ENCODE measurements at regions not wholly inside any gene's neighbourhood (a gene's known extent, or its start where the extent isn't known, plus 50 kb on each side); places are given as distances from the start of the nearest gene placed in this dataset.

DNA sequence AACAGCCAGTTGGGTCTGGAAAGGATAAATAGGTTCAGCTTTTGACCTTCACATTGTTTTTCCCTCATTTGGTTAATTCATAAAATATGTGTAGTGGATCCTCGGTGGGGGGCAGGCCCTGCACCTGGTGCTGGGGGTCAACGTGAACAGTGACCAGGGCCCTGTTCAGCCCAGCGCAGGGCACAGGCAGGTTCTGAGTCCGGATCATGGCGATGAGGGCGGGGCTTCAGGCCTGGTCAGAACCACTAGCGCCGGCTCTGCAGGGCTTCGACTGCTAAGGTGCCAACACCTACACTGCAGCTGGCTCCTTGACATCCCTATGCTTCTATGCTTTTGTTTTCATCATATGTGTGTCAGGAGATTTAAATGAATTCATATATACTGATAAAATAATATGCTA lies 177.7 kb downstream of the CXCL12 start:
- Mint-ChIP-seq H3K36me3 (no peaks in the 10 kb centered on the region), H3K4me3 (no peak overlapping the region), H3K4me1 (ENCODE audit: low read depth) (no peaks in the 10 kb centered on the region), H3K27ac (no peak overlapping the region), H3K9me3 (no peaks in the 10 kb centered on the region), H3K27me3 (peaks cover 9% of the 10 kb centered on the region)
- POLR2A ChIA-PET, result no interaction called here
- intact Hi-C loops (cut with micrococcal nuclease), result no loop called here
- CTCF ChIA-PET, result no interaction called here
- DNase-seq, result no peak

DNA sequence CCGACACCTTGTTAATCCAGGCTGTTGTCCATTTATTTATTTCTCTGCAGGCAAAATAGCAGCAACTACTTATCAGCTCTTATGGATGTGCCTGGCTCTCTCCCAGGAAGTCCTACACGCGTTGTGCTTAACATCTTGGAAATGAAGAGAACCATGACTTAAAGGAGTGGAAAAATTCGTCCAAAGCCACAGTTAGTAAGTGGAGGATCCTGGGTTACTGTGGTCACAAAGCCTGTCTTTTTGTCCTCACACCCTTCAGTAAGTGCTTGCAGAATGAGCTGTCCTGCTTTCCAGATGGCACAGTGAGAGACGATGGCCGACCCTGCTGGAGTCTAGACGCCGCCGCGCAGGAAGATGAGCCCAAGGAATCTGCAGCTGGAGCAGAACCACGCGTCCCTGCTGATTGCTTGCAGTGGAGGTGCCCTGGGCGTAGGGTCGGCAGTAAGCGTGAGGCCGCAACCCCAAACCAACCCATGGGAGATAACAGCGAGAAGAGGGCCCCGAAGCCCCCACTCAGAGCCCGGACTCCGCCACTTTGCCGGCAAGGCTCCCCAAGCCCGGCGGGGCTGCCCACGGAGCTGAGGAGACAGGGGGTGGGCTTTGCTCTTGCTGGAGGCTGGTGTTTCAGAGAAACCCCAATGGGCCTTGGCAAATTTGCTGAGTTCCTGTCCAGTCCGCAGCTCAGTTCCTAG lies 178.6 kb downstream of the CXCL12 start:
- peaks cover 9% of the 10 kb centered on the region for H3K27me3 Mint-ChIP-seq
- H3K4me3 Mint-ChIP-seq, result no peak overlapping the region
- H3K4me1 Mint-ChIP-seq (ENCODE audit: low read depth), result no peaks in the 10 kb centered on the region
- ChIA-PET POLR2A (no interaction called here), CTCF (no interaction called here)
- H3K9me3 Mint-ChIP-seq, result no peaks in the 10 kb centered on the region
- intact Hi-C loops (cut with micrococcal nuclease), result no loop called here
- DNase-seq, result no peak
- no peak overlapping the region for H3K27ac Mint-ChIP-seq
- no peaks in the 10 kb centered on the region for H3K36me3 Mint-ChIP-seq

DNA sequence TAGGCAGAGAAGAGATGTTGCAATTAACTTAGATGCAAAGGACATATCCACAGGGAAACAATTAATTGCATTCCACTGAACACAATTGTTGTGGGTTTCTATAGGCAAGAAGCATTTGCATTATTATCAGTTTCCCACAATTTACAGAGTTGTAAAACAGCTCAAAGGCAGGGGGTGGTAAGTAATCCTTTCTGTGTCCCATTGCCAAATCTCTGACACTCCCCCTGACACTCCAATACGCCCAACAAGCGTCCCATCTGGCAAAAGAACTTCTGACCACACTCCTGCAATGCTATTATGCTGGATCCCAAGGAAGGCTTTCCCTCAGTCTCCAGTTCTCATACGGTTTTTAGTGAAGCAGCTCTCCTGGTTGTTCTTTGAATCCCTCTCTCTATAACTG lies 179.8 kb downstream of the CXCL12 start:
- ChIA-PET CTCF (interaction anchor here (1.0 kb wide), 1 partner anchor 182 kb away, joined by 3 read pairs; no protein-coding TSS in a partner anchor), POLR2A (no interaction called here)
- Mint-ChIP-seq H3K4me1 (ENCODE audit: low read depth) (no peaks in the 10 kb centered on the region), H3K9me3 (no peaks in the 10 kb centered on the region), H3K27me3 (peaks cover 5% of the 10 kb centered on the region), H3K4me3 (no peak overlapping the region), H3K27ac (no peak overlapping the region), H3K36me3 (no peaks in the 10 kb centered on the region)
- DNase-seq, result no peak
- intact Hi-C loops (cut with micrococcal nuclease), result no loop called here

DNA sequence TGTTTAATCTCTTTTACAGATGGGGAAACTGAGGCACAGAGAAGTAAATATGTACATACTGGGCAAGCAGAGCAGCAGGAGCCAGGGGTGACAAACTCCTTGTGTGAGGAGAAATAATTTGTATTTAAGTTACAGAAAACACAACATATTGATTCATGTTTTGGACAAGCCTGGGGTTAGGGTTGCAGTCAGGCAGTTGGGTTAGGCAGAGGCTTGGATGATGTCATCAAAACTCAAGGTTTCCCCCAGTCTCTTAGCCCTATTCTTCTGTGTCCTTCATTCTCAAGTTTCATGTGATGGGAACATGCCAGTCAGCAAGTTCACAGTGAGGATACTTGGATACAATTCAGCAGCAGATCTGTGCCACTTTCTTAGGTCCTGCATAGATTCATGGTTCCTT lies 181.4 kb downstream of the CXCL12 start:
- no peaks in the 10 kb centered on the region for H3K36me3 Mint-ChIP-seq
- no peak overlapping the region for H3K4me3 Mint-ChIP-seq
- intact Hi-C loops (cut with micrococcal nuclease), result no loop called here
- DNase-seq, result no peak
- CTCF ChIA-PET, result no interaction called here
- no peaks in the 10 kb centered on the region for H3K4me1 Mint-ChIP-seq (ENCODE audit: low read depth)
- H3K9me3 Mint-ChIP-seq, result no peaks in the 10 kb centered on the region
- no peak overlapping the region for H3K27ac Mint-ChIP-seq
- H3K27me3 Mint-ChIP-seq, result peaks cover 3% of the 10 kb centered on the region
- POLR2A ChIA-PET, result no interaction called here

DNA sequence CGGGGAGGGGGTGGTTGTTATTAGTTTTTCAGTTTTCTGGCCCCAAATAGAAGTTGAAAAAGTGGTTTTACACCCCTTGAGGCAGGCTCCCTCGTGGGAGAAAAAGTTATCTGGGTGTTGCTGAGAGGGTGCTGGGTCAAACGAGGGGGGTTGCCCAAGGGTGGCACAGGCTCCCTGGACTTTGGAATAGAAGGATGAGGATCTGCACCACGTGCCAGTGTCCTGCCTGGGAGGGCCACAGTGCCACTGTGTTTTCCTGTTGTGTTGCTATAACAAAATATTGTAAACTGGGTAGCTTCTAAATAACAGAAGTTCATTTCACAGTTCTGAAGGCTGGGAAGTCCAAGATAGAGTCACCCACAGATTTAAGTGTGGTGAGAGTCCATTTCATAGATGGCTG lies 181.9 kb downstream of the CXCL12 start:
- intact Hi-C loops (cut with micrococcal nuclease), result no loop called here
- Mint-ChIP-seq H3K9me3 (no peaks in the 10 kb centered on the region), H3K4me1 (ENCODE audit: low read depth) (no peaks in the 10 kb centered on the region), H3K4me3 (no peak overlapping the region), H3K36me3 (no peaks in the 10 kb centered on the region), H3K27ac (no peak overlapping the region), H3K27me3 (peaks cover 3% of the 10 kb centered on the region)
- DNase-seq, result no peak
- ChIA-PET POLR2A (no interaction called here), CTCF (no interaction called here)

DNA sequence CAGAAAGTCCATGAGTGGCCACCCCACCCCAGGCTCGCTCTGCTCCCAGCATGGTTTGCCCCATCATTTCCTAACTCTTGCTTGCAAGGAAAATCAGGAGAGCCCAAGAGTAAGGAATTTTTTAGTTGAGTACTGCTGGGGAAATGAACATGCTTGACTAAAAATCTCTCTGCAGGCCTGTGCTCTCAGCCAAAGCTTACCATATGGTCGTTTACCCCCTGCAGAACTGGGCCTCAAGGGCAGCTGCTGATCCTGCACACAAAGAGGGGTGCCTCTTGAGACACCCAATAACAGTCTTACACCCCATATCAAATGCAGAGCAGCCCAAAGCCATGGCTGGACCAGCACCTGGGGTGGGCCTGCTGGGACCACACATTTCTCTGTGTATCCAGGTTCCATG lies 183.2 kb downstream of the CXCL12 start:
- ChIA-PET CTCF (no interaction called here), POLR2A (no interaction called here)
- Mint-ChIP-seq H3K27ac (no peak overlapping the region), H3K9me3 (no peaks in the 10 kb centered on the region), H3K27me3 (peaks cover 3% of the 10 kb centered on the region), H3K36me3 (no peaks in the 10 kb centered on the region), H3K4me1 (ENCODE audit: low read depth) (no peaks in the 10 kb centered on the region), H3K4me3 (no peak overlapping the region)
- intact Hi-C loops (cut with micrococcal nuclease), result no loop called here
- no peak for DNase-seq

DNA sequence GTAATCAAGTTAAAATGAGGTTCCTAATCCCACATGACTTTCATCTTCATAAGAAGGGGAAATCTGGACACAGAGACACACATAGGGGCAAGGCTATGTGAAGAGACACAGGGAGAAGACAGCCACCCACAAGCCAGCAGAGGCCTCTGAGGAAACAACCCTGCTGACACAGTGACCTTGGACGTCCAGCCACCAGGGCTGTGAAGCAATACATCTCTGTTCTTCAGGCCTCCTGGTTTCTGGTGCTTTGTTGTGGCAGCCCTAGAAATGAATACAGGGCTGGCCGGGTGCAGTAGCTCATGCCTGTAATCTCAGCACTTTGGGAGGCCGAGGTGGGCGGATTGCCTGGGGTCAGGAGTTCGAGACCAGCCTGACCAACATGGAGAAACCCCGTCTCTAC lies 183.9 kb downstream of the CXCL12 start:
- Mint-ChIP-seq H3K27me3 (peaks cover 3% of the 10 kb centered on the region), H3K4me3 (no peak overlapping the region), H3K36me3 (no peaks in the 10 kb centered on the region), H3K4me1 (ENCODE audit: low read depth) (no peaks in the 10 kb centered on the region), H3K27ac (no peak overlapping the region), H3K9me3 (no peaks in the 10 kb centered on the region)
- POLR2A ChIA-PET, result no interaction called here
- DNase-seq, result no peak
- CTCF ChIA-PET, result no interaction called here
- intact Hi-C loops (cut with micrococcal nuclease), result no loop called here

DNA sequence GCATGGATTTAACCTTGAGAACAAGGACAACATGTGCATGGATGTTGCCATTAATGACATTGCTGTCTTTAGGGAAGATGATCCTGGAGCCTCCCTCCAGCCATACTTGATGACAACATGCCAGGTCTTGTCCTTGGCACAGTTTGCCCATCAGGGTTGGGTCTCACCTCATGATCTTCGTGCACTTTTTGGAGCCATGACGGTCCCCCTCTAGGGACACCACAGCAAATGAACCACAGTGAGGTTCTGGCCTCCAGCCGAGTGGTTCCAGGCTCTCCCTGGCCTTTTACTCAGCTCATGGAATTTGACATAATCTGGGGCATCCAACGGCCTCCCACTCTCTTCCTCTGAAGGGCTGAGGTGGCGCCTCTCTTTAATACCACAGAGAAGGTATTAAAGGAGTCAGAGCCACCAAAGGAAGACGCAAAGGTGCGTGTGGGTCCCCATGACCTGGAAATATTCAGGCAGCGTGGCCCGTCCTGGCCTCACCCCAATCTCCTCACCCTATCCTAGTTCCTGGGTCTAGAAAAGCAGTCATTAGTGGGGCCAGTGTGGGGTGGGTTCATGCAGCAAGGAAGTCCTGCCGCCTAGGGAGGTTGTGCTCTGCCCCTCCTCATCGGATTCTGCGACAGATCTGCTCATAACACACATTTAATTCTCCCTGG lies 184.8 kb downstream of the CXCL12 start:
- no peak for DNase-seq
- H3K27me3 Mint-ChIP-seq, result peaks cover 3% of the 10 kb centered on the region
- no peaks in the 10 kb centered on the region for H3K36me3 Mint-ChIP-seq
- POLR2A ChIA-PET, result no interaction called here
- no peak overlapping the region for H3K4me3 Mint-ChIP-seq
- H3K9me3 Mint-ChIP-seq, result no peaks in the 10 kb centered on the region
- CTCF ChIA-PET, result no interaction called here
- H3K4me1 Mint-ChIP-seq (ENCODE audit: low read depth), result no peaks in the 10 kb centered on the region
- no peak overlapping the region for H3K27ac Mint-ChIP-seq
- intact Hi-C loops (cut with micrococcal nuclease), result no loop called here

DNA sequence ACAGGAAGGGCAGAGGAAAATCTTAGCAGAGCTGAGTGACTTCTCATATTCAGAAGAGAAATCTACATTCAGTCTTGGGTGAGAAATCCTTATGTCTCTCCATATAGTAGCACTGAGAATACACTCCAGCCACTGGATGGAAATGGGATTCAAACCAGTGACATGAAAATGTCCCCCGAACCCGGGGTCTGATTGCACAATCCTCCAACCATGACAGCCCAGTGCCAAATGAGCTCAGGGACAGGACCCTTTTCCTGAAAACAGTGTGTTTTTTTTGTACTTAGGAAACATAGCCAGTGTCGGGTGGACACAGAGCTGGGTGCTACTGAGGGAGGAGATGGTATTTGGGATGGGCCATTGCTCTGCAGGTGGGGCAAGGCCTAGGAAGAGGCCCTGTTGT lies 185.6 kb downstream of the CXCL12 start:
- intact Hi-C loops (cut with micrococcal nuclease), result no loop called here
- CTCF ChIA-PET, result no interaction called here
- DNase-seq, result no peak
- Mint-ChIP-seq H3K36me3 (no peaks in the 10 kb centered on the region), H3K27ac (no peak overlapping the region), H3K4me3 (no peak overlapping the region), H3K4me1 (ENCODE audit: low read depth) (no peaks in the 10 kb centered on the region), H3K27me3 (peaks cover 3% of the 10 kb centered on the region), H3K9me3 (no peaks in the 10 kb centered on the region)
- POLR2A ChIA-PET, result interaction anchor here (0.6 kb wide), 1 partner anchor 160 kb away, joined by 3 read pairs; no protein-coding TSS in a partner anchor

DNA sequence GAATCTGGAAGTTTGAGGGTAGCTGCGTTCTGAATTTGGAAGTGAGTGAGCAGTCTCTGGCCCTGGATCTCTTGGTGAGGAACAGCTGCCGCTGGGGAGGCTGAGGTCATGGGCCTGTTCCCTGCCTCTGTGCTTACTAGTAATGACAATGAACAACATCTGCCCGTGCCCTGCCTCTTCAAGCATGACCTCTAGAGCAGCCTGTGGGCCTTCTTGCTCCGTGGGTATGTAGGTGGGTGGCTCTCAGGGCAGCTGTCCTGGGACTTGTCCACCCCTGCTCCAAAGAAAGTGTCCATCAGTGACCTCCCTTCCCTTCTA lies 186.2 kb downstream of the CXCL12 start:
- Mint-ChIP-seq H3K36me3 (no peaks in the 10 kb centered on the region), H3K27ac (no peak overlapping the region), H3K4me3 (no peak overlapping the region), H3K27me3 (peaks cover 1% of the 10 kb centered on the region), H3K9me3 (no peaks in the 10 kb centered on the region), H3K4me1 (ENCODE audit: low read depth) (no peaks in the 10 kb centered on the region)
- intact Hi-C loops (cut with micrococcal nuclease), result no loop called here
- POLR2A ChIA-PET, result no interaction called here
- DNase-seq, result no peak
- CTCF ChIA-PET, result no interaction called here

DNA sequence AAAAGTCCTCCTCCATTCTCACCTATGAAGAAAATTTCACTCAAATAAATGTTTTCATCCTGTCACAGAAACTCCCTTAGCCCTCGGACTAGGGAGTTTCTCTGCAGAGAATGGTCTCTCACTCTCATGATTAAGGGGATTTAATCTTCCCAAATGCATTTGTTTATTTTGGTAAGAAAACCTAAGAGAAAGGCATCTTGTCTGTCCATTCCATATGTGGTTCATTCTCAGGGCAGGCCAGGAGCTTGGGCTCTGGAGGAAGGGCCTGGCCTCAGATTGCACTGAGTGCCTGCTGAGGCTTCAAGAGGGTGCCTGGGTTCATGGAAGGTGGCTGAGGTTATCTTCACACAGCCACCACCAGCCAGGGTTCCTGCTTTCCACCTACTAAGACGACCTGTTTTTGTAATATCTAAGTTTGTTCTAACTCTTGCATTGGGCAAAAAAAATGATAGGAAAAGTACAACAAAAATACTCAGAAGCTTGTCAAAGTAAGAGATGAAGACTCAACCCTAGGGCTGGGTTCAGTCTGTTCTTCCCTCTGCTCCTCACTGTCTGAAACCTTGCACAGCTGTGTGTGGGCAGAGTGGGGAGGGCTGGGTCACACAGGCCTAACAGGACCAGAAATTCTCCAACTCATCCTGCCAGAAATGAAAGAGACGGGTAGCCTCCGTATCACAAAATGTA lies 186.7 kb downstream of the CXCL12 start:
- intact Hi-C loops (cut with micrococcal nuclease), result no loop called here
- H3K27ac Mint-ChIP-seq, result no peak overlapping the region
- H3K27me3 Mint-ChIP-seq, result no peaks in the 10 kb centered on the region
- H3K9me3 Mint-ChIP-seq, result no peaks in the 10 kb centered on the region
- ChIA-PET CTCF (no interaction called here), POLR2A (no interaction called here)
- H3K36me3 Mint-ChIP-seq, result no peaks in the 10 kb centered on the region
- no peak for DNase-seq
- H3K4me1 Mint-ChIP-seq (ENCODE audit: low read depth), result no peaks in the 10 kb centered on the region
- no peak overlapping the region for H3K4me3 Mint-ChIP-seq

DNA sequence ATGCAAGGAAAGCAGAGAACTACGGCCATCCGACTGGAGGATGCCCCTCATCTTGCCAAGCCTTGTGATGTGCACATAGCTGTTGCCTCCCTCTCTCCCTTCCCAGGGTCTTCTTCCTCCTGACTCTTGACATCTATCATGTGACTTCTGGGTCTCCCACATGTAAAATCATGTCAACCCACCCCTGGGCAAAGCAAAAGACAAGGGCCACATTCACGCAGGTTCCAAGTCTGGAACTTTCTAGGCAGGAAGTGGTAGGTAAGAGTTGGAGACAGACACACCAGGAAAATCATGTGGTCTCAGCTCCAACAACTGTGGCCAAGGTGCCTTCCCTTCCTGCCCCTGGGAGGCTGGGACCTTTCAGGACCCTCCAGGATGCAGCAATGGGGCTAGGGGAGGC lies 187.3 kb downstream of the CXCL12 start:
- no peak for DNase-seq
- Mint-ChIP-seq H3K4me1 (ENCODE audit: low read depth) (no peaks in the 10 kb centered on the region), H3K4me3 (no peak overlapping the region), H3K27me3 (no peaks in the 10 kb centered on the region), H3K9me3 (no peaks in the 10 kb centered on the region), H3K27ac (no peak overlapping the region), H3K36me3 (no peaks in the 10 kb centered on the region)
- ChIA-PET POLR2A (no interaction called here), CTCF (no interaction called here)
- intact Hi-C loops (cut with micrococcal nuclease), result no loop called here

DNA sequence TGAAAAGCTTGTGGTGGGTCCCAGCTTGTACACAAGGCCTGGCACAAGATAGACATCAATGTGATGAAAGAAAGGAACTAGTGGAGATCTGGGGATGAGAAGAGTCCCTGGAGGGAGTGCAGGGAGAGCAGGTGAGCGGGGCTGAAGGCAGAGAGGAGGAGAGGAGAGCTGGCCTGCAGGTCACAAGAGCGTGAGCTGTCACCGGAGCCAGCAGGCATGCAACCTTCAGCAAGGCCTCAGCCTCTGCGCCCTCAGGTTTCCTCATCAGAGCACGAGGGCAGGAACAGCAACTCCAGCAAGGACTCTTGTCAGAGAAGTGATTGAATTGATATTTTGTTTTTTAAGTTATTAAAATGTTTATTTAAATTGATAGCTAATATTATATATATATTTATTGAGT lies 188.6 kb downstream of the CXCL12 start:
- POLR2A ChIA-PET, result no interaction called here
- intact Hi-C loops (cut with micrococcal nuclease), result no loop called here

More for the DNA sequence above, 188.6 kb downstream of the CXCL12 start:
- Mint-ChIP-seq H3K27me3 (no peaks in the 10 kb centered on the region), H3K9me3 (no peaks in the 10 kb centered on the region), H3K4me1 (ENCODE audit: low read depth) (no peaks in the 10 kb centered on the region), H3K36me3 (no peaks in the 10 kb centered on the region), H3K27ac (no peak overlapping the region), H3K4me3 (no peak overlapping the region)
- DNase-seq, result no peak
- CTCF ChIA-PET, result no interaction called here
